ENCODE measurements at regions not wholly inside any gene's neighbourhood (a gene's known extent, or its start where the extent isn't known, plus 50 kb on each side); places are given as distances from the start of the nearest gene placed in this dataset.

DNA sequence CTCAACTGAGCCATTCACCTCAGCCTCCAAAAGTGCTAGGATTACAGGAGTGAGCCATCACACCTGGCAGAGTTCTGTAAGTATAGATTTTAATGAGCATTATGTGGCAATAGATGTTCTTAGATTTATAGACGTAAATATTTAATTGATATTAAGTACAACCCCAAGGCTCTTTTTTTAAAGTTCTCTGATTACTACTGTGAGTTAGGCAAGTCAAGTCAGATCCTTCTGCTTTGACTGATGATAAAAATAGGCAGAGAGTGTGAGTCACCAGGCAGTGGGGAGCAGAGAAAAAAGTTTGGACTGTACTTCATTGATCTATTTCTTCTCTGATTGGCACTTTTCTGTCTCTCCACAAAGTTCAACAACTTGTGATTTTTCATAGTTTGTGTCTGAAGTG is 1379.9 kb downstream of the UQCRFS1 start:
- Histone ChIP-seq H3K36me3 (no peaks in the 10 kb centered on the region), H3K27me3 (no peaks in the 10 kb centered on the region), H3K4me3 (no peak overlapping the region), H3K9me3 (no peaks in the 10 kb centered on the region), H3K27ac (no peak overlapping the region), H3K4me1 (no peaks in the 10 kb centered on the region)
- DNase-seq (ENCODE audit: extremely low spot score in 2 of 2): no peak
- intact Hi-C loops (cut with DNase I): no loop called here
- TF ChIP-seq POLR2AphosphoS5 (IDR thresholded peaks at IDR 0.05; ENCODE audit: insufficient read depth in 1 of 2, low read depth in 1 of 2) (no peak), POLR2A (IDR thresholded peaks at IDR 0.05) (no peak)
- TF ChIP-seq, protein P1, sequence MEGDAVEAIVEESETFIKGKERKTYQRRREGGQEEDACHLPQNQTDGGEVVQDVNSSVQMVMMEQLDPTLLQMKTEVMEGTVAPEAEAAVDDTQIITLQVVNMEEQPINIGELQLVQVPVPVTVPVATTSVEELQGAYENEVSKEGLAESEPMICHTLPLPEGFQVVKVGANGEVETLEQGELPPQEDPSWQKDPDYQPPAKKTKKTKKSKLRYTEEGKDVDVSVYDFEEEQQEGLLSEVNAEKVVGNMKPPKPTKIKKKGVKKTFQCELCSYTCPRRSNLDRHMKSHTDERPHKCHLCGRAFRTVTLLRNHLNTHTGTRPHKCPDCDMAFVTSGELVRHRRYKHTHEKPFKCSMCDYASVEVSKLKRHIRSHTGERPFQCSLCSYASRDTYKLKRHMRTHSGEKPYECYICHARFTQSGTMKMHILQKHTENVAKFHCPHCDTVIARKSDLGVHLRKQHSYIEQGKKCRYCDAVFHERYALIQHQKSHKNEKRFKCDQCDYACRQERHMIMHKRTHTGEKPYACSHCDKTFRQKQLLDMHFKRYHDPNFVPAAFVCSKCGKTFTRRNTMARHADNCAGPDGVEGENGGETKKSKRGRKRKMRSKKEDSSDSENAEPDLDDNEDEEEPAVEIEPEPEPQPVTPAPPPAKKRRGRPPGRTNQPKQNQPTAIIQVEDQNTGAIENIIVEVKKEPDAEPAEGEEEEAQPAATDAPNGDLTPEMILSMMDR (IDR thresholded peaks at IDR 0.05): no peak

GRCh38 chr19:27828829-27829228 is 1384.1 kb downstream of the UQCRFS1 start:
- H3K4me3 ChIP-seq: no peak overlapping the region
- TF ChIP-seq POLR2AphosphoS5 (IDR thresholded peaks at IDR 0.05; ENCODE audit: insufficient read depth in 1 of 2, low read depth in 1 of 2): no peak
- TF ChIP-seq, protein P1 (IDR thresholded peaks at IDR 0.05): no peak
- TF ChIP-seq POLR2A (IDR thresholded peaks at IDR 0.05): no peak
- DNase-seq (ENCODE audit: extremely low spot score in 2 of 2): no peak
- H3K9me3 ChIP-seq: no peaks in the 10 kb centered on the region
- no peaks in the 10 kb centered on the region for H3K36me3 ChIP-seq
- no peaks in the 10 kb centered on the region for H3K4me1 ChIP-seq
- intact Hi-C loops (cut with DNase I): no loop called here
- H3K27me3 ChIP-seq: no peaks in the 10 kb centered on the region
- H3K27ac ChIP-seq: no peak overlapping the region

DNA sequence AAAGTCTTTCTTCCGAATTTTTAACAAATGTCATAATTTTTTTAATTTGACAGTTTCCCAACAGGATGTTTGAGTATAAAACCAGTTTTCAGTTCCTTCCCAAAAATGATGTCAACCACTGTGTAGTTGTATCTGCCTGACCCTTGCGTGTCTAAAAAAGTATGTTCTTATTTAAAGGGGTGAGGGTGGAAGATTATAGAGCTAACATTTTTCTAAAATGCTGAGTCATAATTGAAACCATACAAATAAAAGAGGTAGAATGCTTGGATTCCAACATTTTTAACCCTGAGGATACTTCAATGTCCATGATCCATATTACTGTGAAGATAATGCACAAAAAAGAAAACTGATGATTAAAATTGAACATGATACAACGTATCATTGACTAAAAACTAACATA is 1388.8 kb downstream of the UQCRFS1 start:
- no peak for DNase-seq (ENCODE audit: extremely low spot score in 2 of 2)
- Histone ChIP-seq H3K4me1 (no peaks in the 10 kb centered on the region), H3K27me3 (no peaks in the 10 kb centered on the region), H3K9me3 (no peaks in the 10 kb centered on the region), H3K4me3 (no peak overlapping the region), H3K27ac (no peak overlapping the region), H3K36me3 (no peaks in the 10 kb centered on the region)
- intact Hi-C loops (cut with DNase I): no loop called here
- TF ChIP-seq POLR2A (IDR thresholded peaks at IDR 0.05) (no peak), POLR2AphosphoS5 (IDR thresholded peaks at IDR 0.05; ENCODE audit: insufficient read depth in 1 of 2, low read depth in 1 of 2) (no peak)
- TF ChIP-seq, protein P1 (IDR thresholded peaks at IDR 0.05): no peak

DNA sequence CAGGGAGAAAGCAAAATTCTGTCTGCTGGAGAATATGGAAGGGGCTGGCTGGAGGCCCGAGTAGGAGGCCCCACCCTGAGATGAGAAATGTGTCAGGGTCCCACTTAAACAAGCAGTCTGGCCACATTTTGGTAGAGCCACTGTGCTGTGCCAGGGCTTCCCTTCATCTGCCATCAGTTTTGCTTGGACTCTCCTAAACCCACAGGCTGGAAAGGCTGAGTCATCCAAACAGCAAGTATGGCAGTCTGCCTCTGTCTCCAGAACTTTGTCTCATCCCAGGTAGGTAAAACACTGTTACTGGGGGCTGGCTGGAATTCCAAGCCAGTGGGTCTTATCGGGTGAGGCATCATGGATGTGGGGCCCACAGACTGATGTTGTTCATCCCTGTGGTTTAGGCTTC is 1390.6 kb downstream of the UQCRFS1 start:
- Histone ChIP-seq H3K4me3 (no peak overlapping the region), H3K27me3 (no peaks in the 10 kb centered on the region), H3K4me1 (no peaks in the 10 kb centered on the region), H3K9me3 (no peaks in the 10 kb centered on the region), H3K27ac (no peak overlapping the region), H3K36me3 (no peaks in the 10 kb centered on the region)
- intact Hi-C loops (cut with DNase I): no loop called here
- TF ChIP-seq POLR2AphosphoS5 (IDR thresholded peaks at IDR 0.05; ENCODE audit: insufficient read depth in 1 of 2, low read depth in 1 of 2) (no peak), POLR2A (IDR thresholded peaks at IDR 0.05) (no peak)
- TF ChIP-seq, protein P1 (IDR thresholded peaks at IDR 0.05): no peak
- no peak for DNase-seq (ENCODE audit: extremely low spot score in 2 of 2)

- no peaks in the 10 kb centered on the region for H3K4me1 ChIP-seq
- no peaks in the 10 kb centered on the region for H3K27me3 ChIP-seq
- no peak overlapping the region for H3K4me3 ChIP-seq
- H3K9me3 ChIP-seq: no peaks in the 10 kb centered on the region
- H3K27ac ChIP-seq: no peak overlapping the region
- intact Hi-C loops (cut with DNase I): no loop called here
- TF ChIP-seq POLR2A (IDR thresholded peaks at IDR 0.05) (no peak), POLR2AphosphoS5 (IDR thresholded peaks at IDR 0.05; ENCODE audit: insufficient read depth in 1 of 2, low read depth in 1 of 2) (no peak)
- TF ChIP-seq, protein P1 (IDR thresholded peaks at IDR 0.05): no peak
- no peaks in the 10 kb centered on the region for H3K36me3 ChIP-seq
- no peak for DNase-seq (ENCODE audit: extremely low spot score in 2 of 2)
These were observed 1391.4 kb downstream of the UQCRFS1 start for GRCh38 chr19:27821418-27822018.

Measured in vagina (tissue), 2 donors.